Renal cortical epithelial cell (primary cell): ENCODE measurements at regions not wholly inside any gene's neighbourhood (a gene's known extent, or its start where the extent isn't known, plus 50 kb on each side); places are given as distances from the start of the nearest gene placed in this dataset.
"Not testable (repeated sequence)": the region's sequence is repeated elsewhere in the genome, so short reads cannot be mapped to it uniquely, and the experiment has no call there.

ENCODE experiments used
- DNase-seq: peaks from one replicate; pipeline ENCODE4 v3.0.0-alpha.2; 2011; ENCODE audit warnings: low read depth

GRCh38 chr12:33825986-33826602, 196.2 kb upstream of the ALG10 start:
- DNase-seq = no peak

- DNase-seq = no peak
Observed at GRCh38 chr12:33828326-33828725, 194.0 kb upstream of the ALG10 start.

GRCh38 chr12:33830070-33830469, 192.2 kb upstream of the ALG10 start:
- DNase-seq = no peak

GRCh38 chr12:33832900-33833299, 189.4 kb upstream of the ALG10 start:
- no peak for DNase-seq

- DNase-seq = no peak
Observed at GRCh38 chr12:33834672-33835071, 187.6 kb upstream of the ALG10 start.

- DNase-seq = no peak
Observed at GRCh38 chr12:33876618-33877017, 145.7 kb upstream of the ALG10 start.

- no peak for DNase-seq
Observed at GRCh38 chr12:33892425-33892824, 129.9 kb upstream of the ALG10 start.

GRCh38 chr12:33920460-33920859, 101.8 kb upstream of the ALG10 start:
- DNase-seq = not testable (repeated sequence)

GRCh38 chr12:33926095-33926494, 96.2 kb upstream of the ALG10 start:
- no peak for DNase-seq

- not testable (repeated sequence) for DNase-seq
Observed at GRCh38 chr12:33937669-33938068, 84.6 kb upstream of the ALG10 start.

- DNase-seq = no peak
Observed at GRCh38 chr12:33942172-33942571, 80.1 kb upstream of the ALG10 start.

- DNase-seq = no peak
Observed at GRCh38 chr12:33944703-33945437, 77.4 kb upstream of the ALG10 start.

- no peak for DNase-seq
Observed at GRCh38 chr12:33945438-33945784, 76.9 kb upstream of the ALG10 start.

- not testable (repeated sequence) for DNase-seq
Observed at GRCh38 chr12:33966219-33966618, 56.1 kb upstream of the ALG10 start.

GRCh38 chr12:33967760-33968159, 54.5 kb upstream of the ALG10 start:
- DNase-seq = peak; percentile 45
